NAMALWA (cell line): ENCODE measurements at regions not wholly inside any gene's neighbourhood (a gene's known extent, or its start where the extent isn't known, plus 50 kb on each side); places are given as distances from the start of the nearest gene placed in this dataset.
"Not testable (repeated sequence)": the region's sequence is repeated elsewhere in the genome, so short reads cannot be mapped to it uniquely, and the experiment has no call there.

ENCODE experiments used
- DNase-seq: peaks from one replicate; pipeline ENCODE4 v3.0.0-alpha.2; 2015; ENCODE audit warnings: low spot score

DNA sequence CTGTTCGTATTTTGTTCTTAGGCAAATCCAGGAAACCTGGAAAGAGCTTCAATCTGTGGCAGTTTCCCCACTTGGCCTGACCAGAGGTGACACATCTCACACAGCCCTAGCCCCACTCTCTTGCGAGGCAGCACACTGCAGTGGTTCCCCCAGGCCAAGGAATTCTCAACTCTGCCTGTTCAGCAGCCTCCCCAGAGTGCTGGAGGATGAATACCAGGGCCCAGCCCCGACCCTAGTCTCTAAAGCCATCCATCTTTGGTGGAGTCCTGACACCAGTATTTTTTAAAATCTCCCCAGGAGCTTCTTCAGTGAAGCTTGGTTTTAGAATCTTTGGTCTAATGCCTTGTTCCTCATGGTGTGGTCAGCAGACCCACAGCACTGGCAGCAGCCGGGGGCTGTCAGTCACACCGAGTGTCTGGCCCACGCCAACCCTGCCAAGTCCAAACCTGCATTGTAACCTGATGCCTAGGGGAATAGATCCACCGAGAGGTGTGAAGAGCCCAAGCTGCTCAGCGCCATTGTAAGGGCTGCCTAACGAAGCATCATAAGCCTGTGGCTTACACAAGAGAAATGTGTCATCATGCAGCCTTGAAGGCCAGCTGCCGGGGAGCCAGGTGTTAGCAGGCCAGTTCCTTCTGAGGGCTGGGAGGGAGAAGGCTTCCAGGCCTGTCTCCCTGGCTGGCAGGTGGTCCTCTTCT is 428.7 kb upstream of the ID2 start:
- peak; percentile 30 for DNase-seq

DNA sequence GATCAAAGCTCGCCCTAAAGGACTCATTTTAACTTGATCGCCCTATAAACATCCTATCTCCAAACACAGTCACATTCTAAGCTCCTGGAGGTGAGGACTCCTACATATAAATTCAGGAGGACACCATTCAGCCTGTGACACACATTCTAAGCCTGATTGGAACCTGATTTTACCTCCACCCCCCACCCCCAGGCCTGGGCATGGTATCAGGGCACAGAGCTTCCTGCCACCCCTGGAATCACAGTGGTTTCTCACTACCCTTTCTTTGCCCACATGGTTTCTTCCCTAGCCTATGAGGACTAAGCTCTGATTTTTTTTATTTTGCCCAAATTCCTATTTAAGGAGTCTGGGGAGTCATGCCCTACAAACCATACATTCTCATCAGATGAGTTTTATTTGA is 428.1 kb upstream of the ID2 start:
- no peak for DNase-seq

DNA sequence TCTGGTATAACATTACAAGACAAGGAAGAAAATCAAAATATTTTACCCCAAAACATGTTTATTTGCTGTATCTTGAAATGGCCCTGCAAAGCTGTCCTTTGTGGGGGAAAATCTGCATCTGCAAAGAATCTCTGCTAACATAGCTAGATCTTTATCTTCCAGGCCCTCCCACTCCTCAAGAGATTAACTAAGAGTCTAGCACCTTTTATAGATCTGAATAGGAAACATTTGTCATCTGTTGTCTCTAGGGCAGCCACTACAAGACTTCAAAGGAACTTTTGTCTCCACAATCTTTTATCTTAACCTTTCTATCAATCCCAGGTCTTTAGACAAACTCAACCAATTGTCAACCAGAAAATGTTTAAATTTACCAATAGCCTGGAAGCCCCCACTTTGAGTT is 427.6 kb upstream of the ID2 start:
- not testable (repeated sequence) for DNase-seq

DNA sequence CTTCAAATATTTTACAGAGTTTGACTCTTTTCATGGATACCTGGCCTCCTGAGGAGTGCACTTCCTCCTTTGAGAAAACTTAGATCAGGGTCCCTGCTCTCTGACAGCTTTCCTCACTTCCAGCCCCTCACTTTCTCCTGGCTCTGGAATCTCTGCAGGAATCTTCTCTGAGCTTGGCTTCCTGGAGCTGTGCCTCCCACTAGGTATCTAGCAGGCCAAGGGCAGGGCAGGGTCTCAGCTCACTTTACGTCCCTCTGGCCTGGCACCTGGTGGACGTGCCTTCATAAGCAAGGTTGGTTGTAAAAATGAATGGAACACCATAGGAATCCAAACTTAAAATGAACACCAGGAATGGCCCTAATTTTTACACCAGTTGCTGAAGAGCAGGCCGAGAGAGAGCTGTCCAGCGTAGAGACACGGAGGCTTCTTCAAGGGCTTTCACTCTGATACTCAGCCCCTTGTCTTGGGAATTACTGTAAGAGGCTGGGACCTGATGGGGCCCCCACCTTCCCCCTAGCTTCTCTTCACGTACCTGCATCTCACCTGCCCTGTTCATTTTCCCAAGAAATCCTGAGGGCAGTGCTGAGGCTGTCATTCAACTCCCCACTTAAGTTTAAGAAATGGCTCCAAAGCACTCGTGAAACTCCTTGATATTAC is 426.9 kb upstream of the ID2 start:
- no peak for DNase-seq

DNA sequence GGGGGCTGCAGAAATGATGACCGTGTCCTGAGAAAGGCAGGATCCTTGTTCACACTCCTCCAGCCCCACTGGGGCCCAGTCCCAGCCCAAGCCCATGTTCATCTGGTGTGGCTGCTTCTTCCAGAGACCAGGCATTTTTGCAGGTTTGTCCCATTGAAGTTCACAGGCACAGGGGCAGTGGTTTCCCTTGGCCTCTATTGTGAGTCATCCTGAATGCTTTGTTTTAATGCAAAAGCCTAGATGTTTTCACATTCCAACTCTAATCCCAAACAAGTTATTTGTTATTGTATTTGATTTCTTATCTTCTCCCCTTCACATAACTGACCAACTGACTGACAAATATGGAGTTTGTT is 426.4 kb upstream of the ID2 start:
- no peak for DNase-seq

DNA sequence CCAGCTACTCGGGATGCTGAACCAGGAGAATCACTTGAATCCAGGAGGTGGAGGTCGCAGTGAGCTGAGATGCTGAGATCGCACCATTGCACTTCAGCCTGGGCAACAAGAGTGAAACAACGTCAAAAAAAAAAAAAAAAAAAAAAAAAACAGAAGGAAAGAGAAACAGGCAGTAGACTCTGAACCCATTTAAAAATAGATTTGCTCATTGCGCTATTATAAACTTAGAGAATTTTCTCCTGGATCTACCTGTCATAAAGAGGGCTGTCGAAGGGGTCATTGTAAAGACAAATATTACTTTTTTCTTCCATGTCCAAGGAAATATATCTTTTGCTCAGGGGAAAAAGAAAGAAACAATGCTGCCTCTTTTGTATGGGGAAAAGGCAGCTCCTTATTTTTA is 425.0 kb upstream of the ID2 start:
- no peak for DNase-seq

DNA sequence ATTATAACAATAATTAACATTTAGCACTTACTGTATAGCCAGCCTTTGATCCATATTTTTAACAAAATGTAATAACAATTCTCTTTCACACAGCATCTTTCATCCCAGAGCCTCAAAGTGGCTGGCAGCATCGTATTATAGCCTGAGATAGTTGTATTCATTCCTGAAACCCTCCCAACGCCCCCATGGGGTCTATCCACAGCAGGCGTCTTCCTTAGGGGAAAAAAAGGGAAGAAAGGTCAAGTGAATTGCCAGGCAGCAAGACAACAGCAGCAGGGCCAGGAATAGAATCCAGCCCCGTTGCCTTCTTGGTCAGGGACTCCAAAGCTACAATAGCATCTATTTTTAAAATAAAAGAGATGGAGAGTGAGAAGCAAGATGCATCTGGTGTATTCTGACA is 424.4 kb upstream of the ID2 start:
- DNase-seq: no peak

DNA sequence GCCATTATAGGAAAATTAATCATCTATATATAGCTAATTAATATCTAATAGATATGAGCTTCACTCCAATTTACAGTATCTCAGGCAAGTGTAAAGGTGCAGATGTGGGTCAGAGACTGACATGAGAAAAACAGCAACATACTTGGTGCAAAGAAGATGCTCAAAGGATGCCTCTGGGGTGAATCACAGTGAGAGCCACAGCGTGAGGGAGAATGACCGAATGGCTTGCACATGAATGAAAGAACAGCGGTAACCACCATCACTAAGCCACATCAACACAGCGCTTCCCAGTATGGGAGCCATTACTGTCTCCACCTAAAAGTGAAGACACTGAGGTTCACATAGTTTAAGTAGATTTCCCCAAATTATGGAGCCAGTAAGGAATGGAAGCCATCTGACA is 423.4 kb upstream of the ID2 start:
- no peak for DNase-seq

DNA sequence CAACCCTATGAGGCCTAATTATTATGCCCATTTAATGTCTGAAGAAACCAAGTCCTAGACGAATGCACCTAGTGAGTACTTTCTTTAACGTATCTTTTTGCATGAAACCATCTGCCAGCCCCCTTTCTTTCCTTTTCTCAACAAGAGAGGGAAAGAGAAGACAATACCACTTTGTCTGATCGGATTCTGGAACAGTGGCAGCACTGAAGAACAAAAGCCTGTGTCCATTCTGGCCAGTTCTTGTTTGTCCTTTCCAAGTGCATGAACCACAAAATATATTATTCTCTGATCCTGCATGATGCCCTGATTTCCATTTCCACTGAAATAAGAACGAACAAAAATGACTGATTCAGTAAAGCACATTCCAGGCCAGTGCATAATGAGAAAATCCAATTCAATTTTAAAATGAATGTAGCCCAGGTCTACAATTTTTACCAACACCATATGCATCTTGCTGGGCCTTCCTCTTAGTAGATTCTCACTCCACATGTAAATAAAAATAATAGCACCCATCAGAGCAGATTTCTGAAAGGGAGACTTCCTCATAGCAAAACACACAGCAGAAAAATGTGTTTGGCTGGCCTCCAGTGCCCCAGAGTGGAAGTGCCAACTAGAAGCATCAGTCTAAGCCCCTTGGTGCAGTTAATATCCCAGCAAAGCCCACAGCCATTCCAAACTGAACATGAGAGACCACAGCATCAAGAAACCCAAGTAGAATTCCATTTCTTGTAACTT is 422.6 kb upstream of the ID2 start:
- no peak for DNase-seq

DNA sequence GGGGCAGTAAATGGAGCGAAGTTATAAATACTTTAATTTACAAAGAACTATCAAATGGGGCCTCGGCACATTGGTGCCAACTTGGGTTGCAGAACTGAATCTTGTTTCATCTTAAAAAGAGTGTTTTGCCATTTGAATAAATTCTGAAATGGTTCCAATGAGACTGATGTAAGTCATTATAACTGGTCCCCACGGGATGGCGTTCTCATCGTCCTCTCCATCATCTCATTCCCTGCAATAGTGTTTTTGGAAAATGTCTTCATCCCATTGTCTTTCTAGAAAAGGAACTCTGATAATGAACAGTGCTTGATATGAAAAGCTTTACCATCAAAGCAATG is 422.0 kb upstream of the ID2 start:
- no peak for DNase-seq

DNA sequence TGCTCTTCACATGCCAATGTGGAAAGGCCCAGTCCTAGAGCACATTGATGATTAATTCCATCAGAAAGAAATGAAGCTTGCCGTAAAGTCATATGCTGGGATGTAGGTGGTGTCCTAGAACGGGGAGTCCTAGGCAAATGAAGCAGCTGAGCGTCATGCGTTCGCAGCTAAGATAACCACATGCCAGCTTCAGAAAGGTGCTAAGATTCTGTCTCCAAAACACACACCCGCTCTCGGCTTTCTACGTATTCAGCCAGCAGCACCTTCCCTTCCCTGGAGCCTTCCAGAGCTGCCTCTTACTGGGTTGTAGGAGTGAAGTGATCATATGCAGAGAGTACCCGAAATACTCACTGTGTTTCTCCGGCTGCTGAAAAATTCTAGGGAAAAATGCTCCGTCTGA is 421.6 kb upstream of the ID2 start:
- no peak for DNase-seq

DNA sequence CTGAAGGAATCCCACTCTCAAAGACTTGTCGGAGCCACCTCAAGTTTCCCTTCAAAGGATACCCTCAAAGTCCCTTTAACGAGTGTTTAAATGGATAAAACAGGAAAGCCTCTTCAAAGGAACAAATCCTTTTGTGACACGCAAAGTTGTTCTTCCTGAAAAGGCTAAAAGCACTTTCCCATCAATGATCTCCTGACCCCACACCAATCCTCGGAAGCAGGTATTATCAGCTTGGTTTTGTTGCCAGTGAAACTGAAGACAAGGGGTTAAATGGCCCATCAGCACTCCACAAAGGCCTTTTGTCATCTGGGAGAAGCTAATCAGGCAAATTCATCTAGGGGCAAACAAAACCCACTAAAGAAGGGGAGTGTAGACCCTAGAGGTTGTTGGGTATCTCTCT is 418.0 kb upstream of the ID2 start:
- no peak for DNase-seq

DNA sequence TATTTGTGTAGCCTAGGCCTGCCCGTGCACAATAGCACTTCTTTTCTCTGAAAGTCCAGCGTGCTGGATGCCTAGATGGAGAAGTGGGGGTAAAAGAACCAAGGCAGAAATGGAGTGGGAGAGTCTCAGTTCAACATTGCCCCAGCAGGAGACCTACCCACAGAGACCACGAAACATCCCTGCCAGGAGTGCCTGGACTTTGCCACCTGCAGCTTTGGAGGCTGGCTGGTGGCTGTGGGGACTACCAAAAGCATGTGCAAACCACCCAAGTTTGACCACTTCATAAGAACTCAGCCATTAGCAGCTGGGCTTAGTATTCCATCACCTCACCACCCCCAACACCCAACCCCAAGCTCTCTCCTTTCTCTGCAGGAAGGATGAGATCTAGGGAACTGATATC is 416.9 kb upstream of the ID2 start:
- peak; percentile 6 for DNase-seq

DNA sequence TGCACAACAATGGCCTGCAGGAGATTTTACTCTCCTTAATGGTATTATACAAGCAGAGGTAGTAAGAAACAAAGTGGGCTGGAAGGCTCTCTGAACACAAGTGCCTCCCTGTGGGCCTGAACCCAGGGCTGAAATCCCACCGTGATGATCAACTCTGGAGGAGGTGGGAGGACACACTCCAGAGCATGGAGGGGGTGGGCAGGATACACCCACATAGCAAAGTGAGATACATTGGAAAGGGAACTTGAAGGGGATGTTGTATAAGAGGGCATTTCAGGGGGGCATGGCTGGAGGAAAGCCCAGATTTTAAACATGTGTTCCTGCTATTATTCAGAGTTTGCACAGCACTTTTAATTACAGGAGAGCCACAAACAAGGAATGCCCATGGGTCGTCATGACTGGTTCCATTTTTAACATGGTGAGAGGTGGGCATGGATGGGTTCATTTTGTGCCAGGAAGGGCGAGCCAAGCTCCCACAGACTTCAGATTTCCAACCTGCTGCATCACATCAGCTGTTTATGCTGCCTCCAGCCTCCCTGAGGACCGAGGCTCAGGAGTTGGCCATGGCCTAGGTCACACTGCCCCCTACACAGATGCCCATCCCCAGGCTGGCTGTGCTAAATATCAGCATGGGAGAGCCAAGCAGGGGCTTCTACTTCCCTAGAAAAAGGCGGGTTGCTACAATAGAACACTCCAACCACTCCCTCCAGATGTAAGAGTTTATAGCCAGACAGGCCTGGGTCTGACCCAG is 416.2 kb upstream of the ID2 start:
- no peak for DNase-seq

DNA sequence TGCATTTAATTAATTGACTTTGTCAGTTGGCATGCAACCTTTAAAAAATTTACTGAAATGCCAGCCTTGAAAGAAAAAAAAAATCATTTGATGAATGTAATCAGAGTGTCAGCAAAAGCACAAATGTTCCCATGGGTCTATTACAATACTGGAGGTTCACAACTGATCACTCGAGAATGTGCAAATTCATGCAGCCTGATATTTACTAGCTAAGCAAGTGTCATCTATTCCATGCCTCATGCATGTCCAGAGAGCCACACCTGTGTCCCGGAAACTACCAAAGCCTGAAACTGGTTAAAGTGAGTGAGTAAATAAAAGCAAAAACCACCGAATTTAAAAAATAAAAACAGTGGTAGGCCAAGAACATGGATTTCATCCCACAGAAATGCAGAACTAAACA is 415.3 kb upstream of the ID2 start:
- no peak for DNase-seq

DNA sequence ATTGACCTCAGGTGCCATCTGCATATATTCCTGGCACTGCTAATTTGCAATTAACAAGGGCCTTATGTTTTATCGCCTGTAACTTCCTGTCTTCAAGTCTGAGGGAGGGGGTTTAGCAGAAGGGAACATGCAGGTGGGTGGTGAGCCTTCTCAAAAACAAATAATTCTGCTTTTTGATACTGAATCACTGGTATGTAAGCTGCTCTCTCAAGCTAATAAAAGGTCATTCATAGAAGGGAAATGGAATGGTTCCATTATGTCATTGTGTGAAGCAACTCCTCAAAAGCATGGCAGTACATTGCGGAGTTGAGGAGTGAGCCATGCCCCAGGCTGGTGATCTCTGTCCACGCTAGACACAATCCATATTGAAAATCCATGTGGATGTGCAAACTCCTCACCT is 414.8 kb upstream of the ID2 start:
- DNase-seq: peak; percentile 43

DNA sequence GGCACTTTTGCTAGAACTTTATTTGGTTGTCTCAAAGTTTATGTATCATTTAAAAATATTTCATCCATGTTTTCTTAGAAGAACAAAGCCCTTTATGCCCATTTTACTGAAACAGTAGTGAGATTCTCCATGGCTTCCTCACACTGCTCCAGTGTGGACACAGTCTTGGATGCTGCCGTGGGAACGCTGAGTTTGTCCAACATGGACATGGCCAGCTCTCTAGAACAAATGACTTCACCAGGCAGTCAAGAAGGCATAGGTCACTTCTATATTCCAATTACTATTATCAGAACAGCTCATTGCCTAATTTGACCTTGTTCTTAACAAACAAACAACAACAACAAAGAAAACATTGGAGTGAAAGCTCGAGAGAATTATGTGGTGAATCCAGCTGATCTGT is 414.1 kb upstream of the ID2 start:
- no peak for DNase-seq

DNA sequence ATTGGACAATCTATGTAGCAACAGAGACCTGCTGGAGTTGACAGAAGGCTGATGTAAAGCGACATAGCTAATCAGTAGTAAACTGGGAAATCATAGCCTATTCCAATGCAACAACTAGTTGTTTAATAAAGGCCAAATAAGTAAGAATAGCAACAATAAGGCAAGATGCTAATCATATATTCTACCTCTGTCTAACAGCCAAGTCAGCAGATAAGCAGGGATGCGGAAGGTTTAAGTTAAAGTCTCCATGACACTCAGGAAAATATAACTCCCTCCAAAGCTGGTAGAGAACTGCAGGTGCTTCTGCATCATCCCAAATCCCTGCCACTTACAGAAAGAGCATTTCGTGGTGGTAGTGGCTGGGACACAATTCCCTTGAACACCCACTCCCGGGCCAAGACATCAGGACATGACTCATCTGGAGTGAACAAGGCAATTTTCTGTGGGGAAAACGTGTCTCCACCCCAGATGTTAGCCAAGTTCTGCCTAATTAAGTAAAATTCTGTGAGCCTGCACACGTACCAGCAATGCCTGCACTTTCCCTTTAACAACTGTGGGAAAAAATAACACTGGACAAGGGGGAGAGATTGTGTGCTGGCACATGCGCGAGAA is 413.6 kb upstream of the ID2 start:
- DNase-seq: no peak

DNA sequence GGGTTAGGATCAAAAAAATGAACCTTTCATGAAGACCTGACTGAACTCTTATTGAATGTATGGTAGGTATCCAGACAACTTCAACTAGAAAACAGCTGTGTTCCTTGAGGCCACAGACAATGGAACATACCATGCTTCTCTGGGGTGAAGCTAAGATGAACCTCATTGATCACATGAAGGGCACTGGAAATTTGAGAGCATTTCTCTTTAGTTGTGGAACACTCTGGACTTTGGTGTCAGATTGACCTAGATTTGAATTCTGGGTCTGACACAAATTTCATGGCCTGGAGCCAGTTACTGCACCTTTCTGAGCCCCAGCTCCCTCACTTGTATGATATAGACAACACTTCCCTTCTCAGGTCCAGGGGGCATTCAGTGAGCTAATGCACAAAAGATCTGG is 411.2 kb upstream of the ID2 start:
- no peak for DNase-seq

DNA sequence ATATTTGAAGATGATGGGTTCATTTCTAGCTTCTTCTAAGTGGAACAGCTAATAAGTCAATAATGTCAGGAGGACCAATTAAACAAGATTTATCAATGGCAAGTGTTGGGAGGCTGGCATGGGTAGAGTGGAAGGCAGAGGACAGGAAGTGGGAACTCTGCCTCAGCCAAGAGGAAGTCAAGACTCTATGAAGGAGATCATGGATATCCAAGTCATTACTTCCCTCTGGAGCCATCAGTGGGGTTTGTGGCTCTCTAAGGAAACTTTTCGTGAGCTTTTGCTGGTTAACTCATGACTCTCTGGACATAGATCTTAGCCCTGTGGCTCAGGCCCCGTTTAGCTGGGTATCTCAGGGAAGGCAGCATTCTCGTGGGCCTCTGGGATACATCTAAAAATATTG is 410.4 kb upstream of the ID2 start:
- DNase-seq: no peak

DNA sequence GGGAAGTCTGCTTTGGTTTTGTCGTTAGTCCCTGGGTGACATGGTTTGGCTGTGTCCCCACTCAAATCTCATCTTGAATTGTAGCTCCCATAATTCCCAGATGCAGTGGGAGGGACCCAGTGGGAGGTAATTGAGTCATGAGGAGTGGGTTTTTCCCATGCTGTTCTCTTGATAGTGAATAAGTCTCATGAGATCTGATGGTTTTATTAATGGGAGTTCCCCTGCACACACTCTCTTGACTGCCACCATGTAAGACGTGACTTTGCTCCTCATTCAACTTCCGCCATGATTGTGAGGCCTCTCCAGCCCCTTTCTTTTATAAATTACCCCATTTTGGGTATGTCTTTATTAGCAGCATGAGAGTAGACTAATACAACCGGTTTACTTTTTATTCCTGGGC is 405.8 kb upstream of the ID2 start:
- no peak for DNase-seq

DNA sequence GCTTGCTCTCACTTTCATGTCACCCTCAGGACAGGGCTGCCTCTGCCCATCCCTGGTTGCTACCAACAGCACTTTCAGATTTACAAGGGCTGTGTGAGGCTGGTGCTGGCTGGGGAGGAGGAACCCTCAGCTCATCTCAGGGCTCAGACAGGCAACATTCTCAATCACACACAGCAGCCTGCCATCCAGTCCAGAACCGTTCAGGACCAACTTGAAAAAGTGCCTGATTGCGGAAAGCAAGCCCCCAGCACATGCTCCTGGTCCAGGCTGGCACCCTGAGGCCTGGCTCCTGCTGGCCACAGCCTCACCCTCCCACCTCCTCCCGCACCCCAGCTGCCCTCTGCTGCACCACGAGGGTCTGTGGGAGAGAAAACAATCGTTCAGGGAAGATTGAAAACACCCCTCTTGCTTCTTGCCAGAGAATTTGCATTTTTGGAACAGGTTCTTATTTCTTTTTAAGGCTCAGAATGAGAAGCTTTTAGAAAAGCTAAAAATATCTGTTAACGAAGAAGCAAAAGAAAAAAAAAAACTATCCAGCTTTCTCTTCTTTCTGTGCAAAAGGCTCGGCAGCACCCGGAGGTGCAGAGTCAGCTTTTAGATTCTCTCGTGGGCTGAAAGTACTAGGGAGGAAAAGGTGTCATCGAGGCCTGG is 403.8 kb upstream of the ID2 start:
- no peak for DNase-seq
